Glutamatergic neuron (in vitro differentiated cells): ENCODE measurements at regions not wholly inside any gene's neighbourhood (a gene's known extent, or its start where the extent isn't known, plus 50 kb on each side); places are given as distances from the start of the nearest gene placed in this dataset.
A peak's percentile ranks its signal among the peaks of the same experiment; 100 is the strongest.

ENCODE experiments used
- DNase-seq: peaks from one replicate; pipeline ENCODE4 v3.0.0; 2022
- H3K27ac Mint-ChIP-seq: one replicate; pipeline ENCODE4 v1.8.0; 2020; ENCODE audit warnings: mild to moderate bottlenecking, mixed read lengths, inconsistent platforms; ENCODE audit not compliant: unreplicated experiment
- H3K27me3 Mint-ChIP-seq: one replicate; pipeline ENCODE4 v1.8.0; 2020; ENCODE audit warnings: mild to moderate bottlenecking, moderate library complexity, mixed read lengths, inconsistent platforms; ENCODE audit not compliant: unreplicated experiment
- H3K36me3 Mint-ChIP-seq: one replicate; pipeline ENCODE4 v1.8.0; 2020; ENCODE audit warnings: mild to moderate bottlenecking, mixed read lengths, inconsistent platforms; ENCODE audit not compliant: unreplicated experiment
- H3K4me1 Mint-ChIP-seq: one replicate; pipeline ENCODE4 v1.8.0; 2020; ENCODE audit warnings: mild to moderate bottlenecking, low read depth, mixed read lengths, inconsistent platforms; ENCODE audit not compliant: unreplicated experiment
- H3K4me3 Mint-ChIP-seq: one replicate; pipeline ENCODE4 v1.8.0; 2020; ENCODE audit warnings: mild to moderate bottlenecking, mixed read lengths, inconsistent platforms; ENCODE audit not compliant: unreplicated experiment
- H3K9me3 Mint-ChIP-seq: one replicate; pipeline ENCODE4 v1.8.0; 2020; ENCODE audit warnings: mild to moderate bottlenecking, moderate library complexity, mixed read lengths, inconsistent platforms; ENCODE audit not compliant: unreplicated experiment
- CTCF ChIP-seq: fragments of 200-600 bp; sonication (generic); IDR thresholded peaks from one replicate; pipeline ENCODE4 v1.5.0; 2021; ENCODE audit not compliant: partially characterized antibody, unreplicated experiment

- no peaks in the 10 kb centered on the region for H3K36me3 Mint-ChIP-seq
- peaks cover 19% of the 10 kb centered on the region for H3K4me1 Mint-ChIP-seq
- peaks cover 2% of the 10 kb centered on the region for H3K9me3 Mint-ChIP-seq
- no peak overlapping the region for H3K4me3 Mint-ChIP-seq
- peaks cover 2% of the 10 kb centered on the region for H3K27me3 Mint-ChIP-seq
- no peak for TF ChIP-seq CTCF
- no peak for DNase-seq
- no peak overlapping the region for H3K27ac Mint-ChIP-seq
Measured at GRCh38 chr1:22352355-22352754, 99.3 kb upstream of the ZBTB40 start.

- peaks cover 2% of the 10 kb centered on the region for H3K9me3 Mint-ChIP-seq
- H3K4me1 Mint-ChIP-seq = peaks cover 19% of the 10 kb centered on the region
- H3K4me3 Mint-ChIP-seq = no peak overlapping the region
- peaks cover 2% of the 10 kb centered on the region for H3K27me3 Mint-ChIP-seq
- no peak for TF ChIP-seq CTCF
- no peak for DNase-seq
- no peak overlapping the region for H3K27ac Mint-ChIP-seq
- H3K36me3 Mint-ChIP-seq = no peaks in the 10 kb centered on the region
Measured at GRCh38 chr1:22352896-22353295, 98.8 kb upstream of the ZBTB40 start.

DNA sequence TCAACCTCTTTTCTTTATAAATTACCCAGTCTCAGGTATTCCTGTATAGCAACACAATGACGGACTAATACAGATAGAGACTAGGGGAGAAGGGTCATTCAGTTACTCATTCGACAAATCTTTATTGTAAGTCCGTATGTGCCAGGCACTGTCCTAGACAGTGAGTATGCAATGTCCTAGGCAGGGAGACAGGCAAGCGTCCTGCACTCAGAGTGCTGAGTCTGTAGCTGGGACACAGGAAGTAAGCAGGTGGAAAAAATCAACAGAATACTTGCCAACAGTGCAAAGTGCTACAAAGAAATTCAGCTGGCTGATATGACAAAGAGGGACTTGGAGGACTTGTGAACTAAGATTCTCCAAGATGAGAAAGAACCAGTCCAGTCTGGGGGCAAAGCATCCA is 92.2 kb upstream of the ZBTB40 start:
- no peak overlapping the region for H3K4me3 Mint-ChIP-seq
- no peak for TF ChIP-seq CTCF
- peaks cover 9% of the 10 kb centered on the region for H3K4me1 Mint-ChIP-seq
- H3K27me3 Mint-ChIP-seq = peaks cover 4% of the 10 kb centered on the region
- no peaks in the 10 kb centered on the region for H3K36me3 Mint-ChIP-seq
- no peak for DNase-seq
- no peak overlapping the region for H3K27ac Mint-ChIP-seq
- peaks cover 4% of the 10 kb centered on the region for H3K9me3 Mint-ChIP-seq

DNA sequence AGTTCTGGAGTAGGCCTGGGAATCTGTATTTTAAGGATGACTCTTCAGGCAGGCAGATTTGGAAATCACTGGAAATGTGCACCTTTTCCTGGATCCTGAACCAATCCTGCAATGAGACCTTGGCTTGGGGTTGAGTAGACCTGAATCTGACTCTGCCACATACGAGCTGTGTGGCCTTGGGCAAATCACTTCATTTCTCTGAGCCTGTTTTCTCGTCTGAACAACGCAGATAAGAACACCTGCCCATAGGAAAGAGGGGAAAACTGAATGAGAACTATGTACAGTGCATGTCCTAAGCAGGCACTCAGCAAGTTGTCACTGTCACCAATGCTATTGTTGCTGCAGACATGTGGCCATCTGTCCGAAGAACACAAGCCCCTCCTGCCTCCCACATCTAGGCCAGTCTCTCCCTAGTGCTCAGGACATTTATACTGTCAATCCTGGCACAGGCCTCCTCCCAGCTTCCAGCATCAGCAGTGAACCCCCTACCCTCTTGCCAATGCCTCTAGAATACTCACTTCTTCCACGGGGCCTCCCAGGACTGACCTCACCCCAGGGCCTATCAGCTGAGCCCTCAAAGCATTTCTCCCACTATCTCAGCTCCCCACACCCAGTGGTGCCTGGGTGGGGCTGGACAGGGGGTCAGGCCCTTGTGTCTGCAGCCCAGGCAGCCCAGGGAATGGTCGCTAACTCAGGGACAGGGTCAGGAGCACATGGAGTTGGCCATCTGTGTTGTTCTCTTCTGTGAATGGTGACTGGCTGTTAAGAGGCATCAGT is 88.8 kb upstream of the ZBTB40 start:
- Mint-ChIP-seq H3K9me3 (peaks cover 4% of the 10 kb centered on the region), H3K27ac (peak overlapping the region; percentile 34), H3K4me3 (no peak overlapping the region), H3K4me1 (peaks cover 9% of the 10 kb centered on the region), H3K36me3 (no peaks in the 10 kb centered on the region), H3K27me3 (peaks cover 4% of the 10 kb centered on the region)
- no peak for TF ChIP-seq CTCF
- DNase-seq = no peak
